Activated B cell treated with CpG ODN at 0.5 μM for 24 hours (primary cell): ENCODE measurements at regions not wholly inside any gene's neighbourhood (a gene's known extent, or its start where the extent isn't known, plus 50 kb on each side); places are given as distances from the start of the nearest gene placed in this dataset.

Source experiments
- ATAC-seq: fragments of 200-7000 bp; cut with Tn5 transposase; one replicate; pipeline ENCODE4 v1.10.0; 2021; ENCODE audit warnings: low read depth, mild to moderate bottlenecking, moderate library complexity
- CTCF ChIA-PET: fragments of 350-600 bp; sonication (Branson Sonifier 250); formaldehyde crosslinking; loops from one replicate; lab custom pipeline; 2021; ENCODE audit warnings: antibody characterized with exemption; lab: Charles Lee
- POLR2A ChIA-PET: fragments of 350-600 bp; sonication (Branson Sonifier 250); formaldehyde crosslinking; loops from one replicate; lab custom pipeline; 2021; ENCODE audit warnings: antibody characterized with exemption; lab: Charles Lee
- DNase-seq: peaks from one replicate; pipeline ENCODE4 v3.0.0; 2022
- H3K27ac Mint-ChIP-seq: one replicate; pipeline ENCODE4 v1.8.0; 2020; ENCODE audit warnings: mixed read lengths
- H3K27me3 Mint-ChIP-seq: one replicate; pipeline ENCODE4 v1.8.0; 2021; ENCODE audit warnings: mixed read lengths
- H3K36me3 Mint-ChIP-seq: one replicate; pipeline ENCODE4 v1.8.0; 2021; ENCODE audit warnings: low read depth, mixed read lengths
- H3K4me1 Mint-ChIP-seq: one replicate; pipeline ENCODE4 v1.8.0; 2021; ENCODE audit warnings: mixed read lengths
- H3K4me3 Mint-ChIP-seq: one replicate; pipeline ENCODE4 v1.8.0; 2020; ENCODE audit warnings: mild to moderate bottlenecking, mixed read lengths
- H3K9me3 Mint-ChIP-seq: one replicate; pipeline ENCODE4 v1.8.0; 2020; ENCODE audit warnings: mixed read lengths
- intact Hi-C: fragments of 100-400 bp; cut with micrococcal nuclease; formaldehyde crosslinking; loops from one replicate; pipeline ENCODE4 v1.15.1; 2024
- TF ChIP-seq, protein P1 (sequence below): fragments of 200-600 bp; IDR thresholded peaks from one replicate; pipeline ENCODE4 v1.8.0; 2022; ENCODE audit warnings: antibody characterized with exemption, mild to moderate bottlenecking

DNA sequence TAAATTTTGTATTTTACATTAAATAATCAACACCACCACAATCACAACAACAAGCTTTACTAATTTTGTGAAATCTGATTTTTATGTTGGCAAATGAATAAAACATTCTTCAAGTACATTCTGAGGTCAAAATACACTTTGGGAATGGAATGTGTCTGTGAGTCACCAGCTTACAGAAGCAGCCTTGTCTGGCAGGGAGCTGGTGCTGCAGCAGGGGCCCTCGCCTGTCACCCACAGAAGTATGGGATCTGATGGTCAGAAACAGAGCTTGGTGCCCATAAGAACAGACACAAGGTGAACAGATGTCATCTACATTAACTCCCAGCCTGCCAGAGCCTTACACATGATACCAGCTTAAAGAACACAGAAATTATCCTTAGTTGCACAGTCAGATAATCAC lies 496.9 kb downstream of the CCSER2 start:
- no peak for ATAC-seq
- no peaks in the 10 kb centered on the region for H3K27me3 Mint-ChIP-seq
- TF ChIP-seq, protein P1, sequence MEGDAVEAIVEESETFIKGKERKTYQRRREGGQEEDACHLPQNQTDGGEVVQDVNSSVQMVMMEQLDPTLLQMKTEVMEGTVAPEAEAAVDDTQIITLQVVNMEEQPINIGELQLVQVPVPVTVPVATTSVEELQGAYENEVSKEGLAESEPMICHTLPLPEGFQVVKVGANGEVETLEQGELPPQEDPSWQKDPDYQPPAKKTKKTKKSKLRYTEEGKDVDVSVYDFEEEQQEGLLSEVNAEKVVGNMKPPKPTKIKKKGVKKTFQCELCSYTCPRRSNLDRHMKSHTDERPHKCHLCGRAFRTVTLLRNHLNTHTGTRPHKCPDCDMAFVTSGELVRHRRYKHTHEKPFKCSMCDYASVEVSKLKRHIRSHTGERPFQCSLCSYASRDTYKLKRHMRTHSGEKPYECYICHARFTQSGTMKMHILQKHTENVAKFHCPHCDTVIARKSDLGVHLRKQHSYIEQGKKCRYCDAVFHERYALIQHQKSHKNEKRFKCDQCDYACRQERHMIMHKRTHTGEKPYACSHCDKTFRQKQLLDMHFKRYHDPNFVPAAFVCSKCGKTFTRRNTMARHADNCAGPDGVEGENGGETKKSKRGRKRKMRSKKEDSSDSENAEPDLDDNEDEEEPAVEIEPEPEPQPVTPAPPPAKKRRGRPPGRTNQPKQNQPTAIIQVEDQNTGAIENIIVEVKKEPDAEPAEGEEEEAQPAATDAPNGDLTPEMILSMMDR: no peak
- H3K36me3 Mint-ChIP-seq: no peaks in the 10 kb centered on the region
- no peak overlapping the region for H3K27ac Mint-ChIP-seq
- no peak for DNase-seq
- intact Hi-C loops: no loop called here
- no peaks in the 10 kb centered on the region for H3K4me1 Mint-ChIP-seq
- H3K9me3 Mint-ChIP-seq: no peaks in the 10 kb centered on the region
- ChIA-PET CTCF (no interaction called here), POLR2A (no interaction called here)
- no peak overlapping the region for H3K4me3 Mint-ChIP-seq

DNA sequence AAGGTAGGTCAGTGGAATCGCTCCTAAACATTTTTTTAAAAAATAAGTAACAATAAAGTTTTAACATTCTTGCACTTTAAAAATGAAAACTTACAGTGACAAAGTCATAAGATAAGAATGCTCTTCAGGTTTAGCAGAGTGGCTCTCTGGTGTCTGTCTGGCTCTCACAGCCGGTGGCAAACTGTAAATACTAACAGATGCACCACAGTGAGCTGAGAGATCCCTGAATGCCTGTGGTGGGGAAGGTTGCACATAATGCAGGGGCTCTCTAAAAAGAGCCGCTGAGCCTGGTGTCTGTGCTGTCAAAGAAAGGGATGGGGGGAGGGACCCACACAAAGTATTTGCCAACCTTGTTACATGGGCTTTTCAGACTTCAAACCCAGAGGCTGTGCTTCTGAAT lies 498.3 kb downstream of the CCSER2 start:
- POLR2A ChIA-PET: no interaction called here

DNA sequence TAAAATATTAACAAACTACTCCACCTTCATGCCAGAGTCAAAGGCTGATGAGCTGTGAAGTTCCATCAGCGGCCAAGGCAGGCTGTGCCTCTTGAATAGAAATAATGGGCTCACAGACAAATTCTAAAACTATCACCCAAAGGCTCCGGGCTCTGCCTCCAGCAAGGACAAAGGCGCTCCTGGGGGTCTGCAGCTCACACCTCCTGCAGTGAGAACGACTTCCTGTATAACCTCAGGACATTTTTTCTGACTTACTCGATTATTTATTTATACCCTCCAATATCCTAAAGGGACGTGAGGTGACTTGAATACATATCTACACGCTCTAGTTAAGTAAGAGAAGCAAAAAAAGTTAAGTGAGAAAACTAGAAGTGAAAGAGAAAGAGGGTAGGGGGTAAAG lies 500.7 kb downstream of the CCSER2 start:
- H3K27me3 Mint-ChIP-seq: no peaks in the 10 kb centered on the region
- H3K36me3 Mint-ChIP-seq: no peaks in the 10 kb centered on the region
- H3K9me3 Mint-ChIP-seq: no peaks in the 10 kb centered on the region
- intact Hi-C loops: no loop called here
- CTCF ChIA-PET: no interaction called here
- TF ChIP-seq, protein P1: no peak
- H3K27ac Mint-ChIP-seq: no peak overlapping the region
- POLR2A ChIA-PET: no interaction called here
- H3K4me3 Mint-ChIP-seq: no peak overlapping the region
- DNase-seq: no peak
- no peak for ATAC-seq
- H3K4me1 Mint-ChIP-seq: no peaks in the 10 kb centered on the region

More for the DNA sequence above, 498.3 kb downstream of the CCSER2 start:
- Mint-ChIP-seq H3K27me3 (no peaks in the 10 kb centered on the region), H3K4me3 (no peak overlapping the region), H3K9me3 (no peaks in the 10 kb centered on the region), H3K36me3 (no peaks in the 10 kb centered on the region), H3K4me1 (no peaks in the 10 kb centered on the region), H3K27ac (no peak overlapping the region)
- TF ChIP-seq, protein P1: no peak
- ATAC-seq: no peak
- intact Hi-C loops: no loop called here
- CTCF ChIA-PET: no interaction called here
- no peak for DNase-seq

DNA sequence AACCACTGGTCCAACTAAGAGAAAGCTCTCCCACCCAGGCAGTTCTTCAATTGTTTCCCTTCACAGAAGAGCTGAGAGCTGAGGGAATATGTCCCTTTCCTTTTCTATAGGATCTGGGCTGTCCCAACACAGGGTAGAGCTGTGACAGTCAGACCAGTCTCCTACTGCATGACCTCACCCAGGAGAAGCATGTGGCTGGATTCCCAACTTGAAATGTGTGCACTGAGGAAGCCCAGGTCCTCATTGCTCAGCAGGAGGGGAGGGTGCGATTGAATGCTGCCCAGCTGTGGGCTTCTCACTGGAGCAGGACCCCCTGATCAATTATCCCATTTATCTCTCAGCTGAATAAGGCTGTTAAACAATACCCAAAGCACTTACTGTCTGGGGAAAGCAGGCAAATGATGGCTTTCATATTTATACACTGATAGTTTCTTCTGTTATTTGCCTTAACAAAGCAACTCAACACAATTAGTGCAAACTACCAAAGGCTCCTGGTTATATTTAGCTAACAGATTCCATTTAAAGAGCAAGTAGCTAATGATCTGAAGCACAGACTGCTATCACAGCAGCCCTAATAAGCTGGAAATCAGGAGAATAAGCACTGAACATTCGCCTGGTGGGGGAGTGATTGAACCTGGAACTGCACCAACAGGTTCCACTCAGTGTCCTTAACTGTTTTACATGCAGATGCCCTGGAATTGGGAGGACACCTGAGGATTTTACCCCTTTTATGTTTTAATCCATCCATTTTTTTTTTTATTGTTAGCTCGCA lies 508.8 kb downstream of the CCSER2 start:
- Mint-ChIP-seq H3K36me3 (no peaks in the 10 kb centered on the region), H3K27me3 (no peaks in the 10 kb centered on the region), H3K27ac (no peak overlapping the region), H3K4me3 (no peak overlapping the region), H3K4me1 (no peaks in the 10 kb centered on the region), H3K9me3 (no peaks in the 10 kb centered on the region)
- POLR2A ChIA-PET: no interaction called here
- intact Hi-C loops: no loop called here
- ATAC-seq (no peak), DNase-seq (no peak)
- TF ChIP-seq, protein P1: no peak
- CTCF ChIA-PET: interaction anchor here (0.8 kb wide), 1 partner anchor 10 kb away, joined by 4 read pairs; no protein-coding TSS in a partner anchor

DNA sequence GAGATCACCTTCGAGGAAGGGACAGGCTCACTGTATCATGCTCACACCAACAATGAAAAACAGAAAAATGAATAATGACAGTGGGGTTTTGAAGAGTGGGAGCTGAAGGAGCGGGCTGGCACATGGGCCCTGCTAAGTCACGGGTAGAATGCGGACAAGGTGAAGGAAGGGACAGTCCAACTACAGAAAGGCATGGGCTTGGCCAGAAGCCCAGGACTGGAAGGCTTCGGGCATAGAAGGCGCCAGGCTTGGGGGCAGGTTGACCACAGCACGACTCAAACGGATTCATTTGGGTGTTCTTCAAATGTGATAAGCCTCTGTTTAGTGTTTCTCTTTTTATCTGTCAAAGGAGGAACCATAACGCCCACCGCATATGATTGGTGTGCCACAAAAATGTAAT lies 509.5 kb downstream of the CCSER2 start:
- intact Hi-C loops: no loop called here
- Mint-ChIP-seq H3K36me3 (no peaks in the 10 kb centered on the region), H3K4me3 (no peak overlapping the region), H3K27ac (no peak overlapping the region), H3K9me3 (no peaks in the 10 kb centered on the region), H3K4me1 (no peaks in the 10 kb centered on the region), H3K27me3 (no peaks in the 10 kb centered on the region)
- DNase-seq (no peak), ATAC-seq (no peak)
- TF ChIP-seq, protein P1: no peak
- ChIA-PET CTCF (no interaction called here), POLR2A (no interaction called here)
